ENCODE measurements at regions not wholly inside any gene's neighbourhood (a gene's known extent, or its start where the extent isn't known, plus 50 kb on each side); places are given as distances from the start of the nearest gene placed in this dataset.

DNA sequence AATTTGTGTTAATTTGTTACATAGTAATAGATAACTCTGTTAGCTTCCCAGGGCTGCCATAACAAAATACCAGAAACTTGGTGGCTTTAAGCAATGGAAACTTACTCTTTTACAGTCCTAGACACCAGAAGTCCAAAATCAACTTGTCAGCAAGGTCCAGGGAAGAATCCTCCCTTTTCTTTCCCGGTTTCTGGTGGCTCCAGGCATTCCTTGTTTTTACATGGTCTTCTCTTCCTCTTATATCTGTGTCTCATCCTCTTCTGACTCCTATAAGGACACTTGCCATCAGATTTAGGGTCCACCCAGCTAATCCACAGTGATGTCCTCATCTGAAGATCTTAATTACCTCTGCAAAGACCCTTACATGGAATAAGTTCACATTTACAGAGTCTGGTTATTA, 95.6 kb downstream of the DDX1 start:
- Histone ChIP-seq H3K27me3 (no peaks in the 10 kb centered on the region), H3K27ac (no peak overlapping the region), H3K36me3 (no peaks in the 10 kb centered on the region), H3K9me3 (no peaks in the 10 kb centered on the region), H3K4me3 (no peak overlapping the region), H3K4me1 (no peaks in the 10 kb centered on the region)
- TF ChIP-seq, protein P1, sequence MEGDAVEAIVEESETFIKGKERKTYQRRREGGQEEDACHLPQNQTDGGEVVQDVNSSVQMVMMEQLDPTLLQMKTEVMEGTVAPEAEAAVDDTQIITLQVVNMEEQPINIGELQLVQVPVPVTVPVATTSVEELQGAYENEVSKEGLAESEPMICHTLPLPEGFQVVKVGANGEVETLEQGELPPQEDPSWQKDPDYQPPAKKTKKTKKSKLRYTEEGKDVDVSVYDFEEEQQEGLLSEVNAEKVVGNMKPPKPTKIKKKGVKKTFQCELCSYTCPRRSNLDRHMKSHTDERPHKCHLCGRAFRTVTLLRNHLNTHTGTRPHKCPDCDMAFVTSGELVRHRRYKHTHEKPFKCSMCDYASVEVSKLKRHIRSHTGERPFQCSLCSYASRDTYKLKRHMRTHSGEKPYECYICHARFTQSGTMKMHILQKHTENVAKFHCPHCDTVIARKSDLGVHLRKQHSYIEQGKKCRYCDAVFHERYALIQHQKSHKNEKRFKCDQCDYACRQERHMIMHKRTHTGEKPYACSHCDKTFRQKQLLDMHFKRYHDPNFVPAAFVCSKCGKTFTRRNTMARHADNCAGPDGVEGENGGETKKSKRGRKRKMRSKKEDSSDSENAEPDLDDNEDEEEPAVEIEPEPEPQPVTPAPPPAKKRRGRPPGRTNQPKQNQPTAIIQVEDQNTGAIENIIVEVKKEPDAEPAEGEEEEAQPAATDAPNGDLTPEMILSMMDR (IDR thresholded peaks at IDR 0.05) = no peak
- no peak for TF ChIP-seq POLR2A (IDR thresholded peaks at IDR 0.05)
- intact Hi-C loops (cut with DNase I; ENCODE audit: low total_unique reads) = no loop called here
- no peak for DNase-seq

DNA sequence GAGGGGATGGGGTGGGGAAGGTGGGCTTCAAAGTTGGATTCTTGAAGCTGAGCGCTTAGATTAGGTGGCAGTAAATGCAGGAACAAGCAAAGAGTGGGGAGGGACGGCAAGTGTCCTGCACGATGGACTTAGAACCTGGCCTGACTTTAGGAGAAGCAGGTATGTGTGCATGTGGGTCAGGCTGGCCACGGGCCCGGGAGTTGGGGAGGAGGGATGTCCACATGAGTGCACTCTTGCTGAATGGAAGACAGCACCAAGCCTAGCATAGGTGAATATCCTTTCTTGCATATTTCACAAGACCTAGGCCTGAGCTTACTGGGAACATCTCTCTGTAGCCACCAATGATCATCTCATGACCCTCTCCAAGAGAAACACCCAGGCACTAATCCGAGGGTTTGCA, 96.1 kb downstream of the DDX1 start:
- no peak for DNase-seq
- H3K4me1 ChIP-seq = no peaks in the 10 kb centered on the region
- no peak overlapping the region for H3K27ac ChIP-seq
- H3K4me3 ChIP-seq = no peak overlapping the region
- intact Hi-C loops (cut with DNase I; ENCODE audit: low total_unique reads) = no loop called here
- H3K36me3 ChIP-seq = no peaks in the 10 kb centered on the region
- H3K9me3 ChIP-seq = no peaks in the 10 kb centered on the region
- TF ChIP-seq POLR2A (IDR thresholded peaks at IDR 0.05) = no peak
- TF ChIP-seq, protein P1 (IDR thresholded peaks at IDR 0.05) = no peak
- H3K27me3 ChIP-seq = no peaks in the 10 kb centered on the region

DNA sequence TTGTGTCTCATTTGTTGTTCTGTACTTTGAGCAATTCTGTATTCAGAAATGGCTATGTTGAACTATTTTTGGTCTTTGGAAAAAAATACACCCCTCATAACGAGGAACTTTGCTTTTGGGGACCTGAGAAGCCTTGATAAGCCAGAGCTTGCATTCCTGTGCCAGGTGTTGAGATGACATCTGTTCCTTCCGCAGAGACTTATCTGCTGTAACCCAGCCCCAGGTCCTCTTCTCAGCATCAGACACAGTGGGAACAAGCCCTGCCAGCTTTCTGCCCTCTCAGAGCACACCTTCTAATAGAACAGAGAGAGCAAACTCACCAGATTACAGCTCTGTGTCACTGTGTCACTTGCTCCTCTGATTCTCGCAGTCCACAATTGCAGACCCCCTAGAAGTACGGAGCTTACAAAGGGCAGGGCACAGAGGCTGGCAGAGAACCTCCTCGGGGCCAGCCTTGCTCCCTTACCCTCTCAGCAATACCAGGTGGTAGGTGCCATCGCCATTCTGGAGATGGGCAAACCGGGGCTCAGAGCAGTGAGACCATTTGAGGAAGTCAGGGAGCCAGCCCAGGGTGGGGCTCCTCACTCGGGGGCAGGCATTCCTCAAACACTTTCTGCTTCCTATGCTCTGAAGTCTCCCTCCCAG, 97.4 kb downstream of the DDX1 start:
- no peak overlapping the region for H3K4me3 ChIP-seq
- no peaks in the 10 kb centered on the region for H3K4me1 ChIP-seq
- no peaks in the 10 kb centered on the region for H3K27me3 ChIP-seq
- H3K36me3 ChIP-seq = no peaks in the 10 kb centered on the region
- no peak overlapping the region for H3K27ac ChIP-seq
- H3K9me3 ChIP-seq = no peaks in the 10 kb centered on the region
- TF ChIP-seq POLR2A (IDR thresholded peaks at IDR 0.05) = no peak
- TF ChIP-seq, protein P1 (IDR thresholded peaks at IDR 0.05) = no peak
- no peak for DNase-seq
- intact Hi-C loops (cut with DNase I; ENCODE audit: low total_unique reads) = no loop called here

DNA sequence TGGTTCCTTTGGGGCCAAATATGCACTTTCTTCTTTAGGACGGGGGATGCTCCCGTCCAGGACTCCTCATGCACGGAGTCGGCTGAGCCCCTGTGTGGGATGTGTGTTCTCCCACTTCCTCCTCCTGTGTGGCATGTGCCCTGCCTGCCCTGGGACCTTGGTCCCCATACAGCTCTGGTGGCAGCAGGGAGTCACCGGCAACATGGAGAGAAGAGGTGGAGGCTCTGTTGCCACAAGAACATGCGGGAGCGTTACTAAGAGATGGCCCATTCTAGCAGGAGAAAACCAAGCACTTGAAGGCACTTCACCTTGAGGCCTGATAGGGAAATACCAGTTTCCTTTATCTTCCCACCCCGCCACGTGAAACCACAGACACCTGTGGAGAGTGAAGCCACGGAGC, 98.0 kb downstream of the DDX1 start:
- TF ChIP-seq POLR2A (IDR thresholded peaks at IDR 0.05) = no peak
- TF ChIP-seq, protein P1 (IDR thresholded peaks at IDR 0.05) = no peak
- Histone ChIP-seq H3K27ac (no peak overlapping the region), H3K9me3 (no peaks in the 10 kb centered on the region), H3K4me1 (no peaks in the 10 kb centered on the region), H3K4me3 (no peak overlapping the region), H3K27me3 (no peaks in the 10 kb centered on the region), H3K36me3 (no peaks in the 10 kb centered on the region)
- intact Hi-C loops (cut with DNase I; ENCODE audit: low total_unique reads) = no loop called here
- DNase-seq = no peak

DNA sequence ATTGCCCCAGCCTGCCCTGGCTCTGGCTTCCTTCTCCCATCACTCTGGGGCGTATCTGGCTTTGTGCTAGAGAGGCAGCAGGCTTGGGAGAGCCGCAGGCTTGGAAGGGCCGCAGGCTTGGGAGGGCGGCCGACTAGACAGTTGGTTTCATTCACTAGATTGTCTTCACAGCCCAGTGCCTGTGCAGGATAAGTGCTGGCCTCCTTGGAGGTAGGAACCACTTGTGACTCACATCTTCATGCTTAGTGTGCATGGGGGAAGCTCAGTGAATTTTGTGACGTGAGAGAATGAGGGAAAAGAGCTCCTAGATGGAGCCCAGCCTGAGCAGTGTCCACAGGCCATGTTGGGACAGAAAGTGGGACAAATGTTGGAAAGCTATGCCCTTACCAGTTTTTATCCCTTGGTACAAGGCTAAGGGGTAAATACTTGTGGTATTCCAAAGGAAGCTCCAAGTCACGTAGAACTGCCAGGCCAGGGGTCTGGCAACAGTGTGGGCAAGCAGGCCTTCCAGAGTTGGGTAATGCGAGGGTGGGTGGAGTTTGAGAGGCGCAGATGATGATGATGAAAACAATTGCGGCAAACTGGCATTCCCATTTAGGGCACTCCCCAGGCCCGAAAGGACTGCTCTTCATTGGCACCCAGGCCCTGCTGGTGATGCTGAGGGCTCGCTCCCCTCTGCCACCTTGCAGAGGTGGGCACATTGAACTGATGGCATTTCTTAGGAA, 100.1 kb downstream of the DDX1 start:
- no peak for TF ChIP-seq POLR2A (IDR thresholded peaks at IDR 0.05)
- TF ChIP-seq, protein P1 (IDR thresholded peaks at IDR 0.05) = no peak
- Histone ChIP-seq H3K9me3 (no peaks in the 10 kb centered on the region), H3K27ac (no peak overlapping the region), H3K4me1 (no peaks in the 10 kb centered on the region), H3K4me3 (no peak overlapping the region), H3K27me3 (no peaks in the 10 kb centered on the region), H3K36me3 (no peaks in the 10 kb centered on the region)
- no peak for DNase-seq
- intact Hi-C loops (cut with DNase I; ENCODE audit: low total_unique reads) = no loop called here

Data from uterus (tissue), 3 donors.